ENCODE measurements at regions not wholly inside any gene's neighbourhood (a gene's known extent, or its start where the extent isn't known, plus 50 kb on each side); places are given as distances from the start of the nearest gene placed in this dataset.

GRCh38 chr1:100629391-100629790 is 90.2 kb upstream of the VCAM1 start:
- intact Hi-C loops (cut with DNase I; ENCODE audit: low total_unique reads): no loop called here
- DNase-seq (ENCODE audit: low spot score in 2 of 2): no peak
- no peak overlapping the region for H3K4me3 ChIP-seq (ENCODE audit: low read depth, poor library complexity, severe bottlenecking)
- no peak for TF ChIP-seq POLR2A (IDR thresholded peaks at IDR 0.05)
- TF ChIP-seq CTCF (IDR thresholded peaks at IDR 0.05): no peak

GRCh38 chr1:100631015-100631551 is 88.5 kb upstream of the VCAM1 start:
- TF ChIP-seq CTCF (IDR thresholded peaks at IDR 0.05) (no peak), POLR2A (IDR thresholded peaks at IDR 0.05) (no peak)
- H3K4me3 ChIP-seq (ENCODE audit: low read depth, poor library complexity, severe bottlenecking): no peak overlapping the region
- intact Hi-C loops (cut with DNase I; ENCODE audit: low total_unique reads): no loop called here
- WGBS, 2 donors: 73 to 78% methylated on average over 4 of the region's 4 CpGs
- no peak for DNase-seq (ENCODE audit: low spot score in 2 of 2)

- no peak for TF ChIP-seq POLR2A (IDR thresholded peaks at IDR 0.05)
- no peak for TF ChIP-seq CTCF (IDR thresholded peaks at IDR 0.05)
- no peak overlapping the region for H3K4me3 ChIP-seq (ENCODE audit: low read depth, poor library complexity, severe bottlenecking)
- intact Hi-C loops (cut with DNase I; ENCODE audit: low total_unique reads): no loop called here
- WGBS, 2 donors: 64 to 83% methylated on average over 2 of the region's 2 CpGs
- DNase-seq (ENCODE audit: low spot score in 2 of 2): no peak
These were observed 76.7 kb upstream of the VCAM1 start for GRCh38 chr1:100642826-100643225.

DNA sequence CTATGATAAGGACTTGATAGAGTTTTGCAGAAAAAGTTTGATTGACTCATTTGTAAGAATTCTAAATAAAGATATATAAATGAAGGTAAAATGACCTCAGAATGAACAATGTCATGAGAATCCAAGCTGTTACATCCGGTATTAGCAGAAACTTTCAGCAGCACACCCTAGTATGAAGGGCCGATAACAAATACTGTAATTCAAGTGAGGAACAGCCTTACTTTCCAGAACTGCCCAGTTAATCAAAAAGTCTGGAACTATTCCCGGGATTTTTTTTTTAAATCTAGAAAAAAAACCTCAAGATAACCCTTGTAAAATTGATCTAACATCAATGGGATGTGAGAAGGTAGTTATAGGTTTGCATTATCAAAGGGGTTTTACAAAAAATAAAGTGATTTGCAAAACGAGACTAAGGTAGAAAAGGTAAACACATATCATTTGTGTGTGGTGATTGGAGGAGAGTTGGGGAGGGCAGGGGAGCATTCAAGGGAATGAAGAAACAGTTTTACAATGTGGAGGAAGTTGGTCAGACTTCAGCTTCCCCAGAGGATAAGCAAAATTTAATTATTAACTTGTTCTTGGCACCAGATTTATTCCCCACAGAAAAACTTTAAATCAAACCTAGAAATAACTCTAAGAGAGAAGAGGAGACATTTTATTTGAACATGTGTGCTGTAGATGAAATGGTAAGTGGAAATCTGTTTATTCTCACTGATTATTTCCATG is 75.9 kb upstream of the VCAM1 start:
- H3K4me3 ChIP-seq (ENCODE audit: low read depth, poor library complexity, severe bottlenecking): no peak overlapping the region
- TF ChIP-seq POLR2A (IDR thresholded peaks at IDR 0.05) (no peak), CTCF (IDR thresholded peaks at IDR 0.05) (no peak)
- 36 to 50% methylated on average over 4 of the region's 4 CpGs for WGBS, 2 donors
- no peak for DNase-seq (ENCODE audit: low spot score in 2 of 2)
- intact Hi-C loops (cut with DNase I; ENCODE audit: low total_unique reads): no loop called here

DNA sequence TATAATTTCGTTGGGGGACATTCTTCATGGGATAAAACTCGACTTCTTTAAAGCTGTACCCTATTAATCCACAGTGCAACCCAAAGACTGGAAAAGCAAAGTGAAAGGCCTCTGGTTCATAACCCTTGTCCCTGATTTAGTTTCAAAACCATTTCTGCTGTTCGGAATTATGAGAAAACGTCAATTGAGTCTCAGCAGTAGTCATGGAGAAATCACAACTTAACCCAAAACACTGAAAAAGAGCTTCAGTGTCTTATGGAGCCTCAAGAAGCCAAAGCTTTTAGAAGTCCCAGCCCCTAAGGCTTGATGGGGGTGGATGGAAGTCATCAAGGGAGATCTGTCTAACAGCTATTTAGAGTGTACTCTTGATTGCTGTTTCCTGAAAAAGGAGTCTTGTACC is 73.5 kb upstream of the VCAM1 start:
- intact Hi-C loops (cut with DNase I; ENCODE audit: low total_unique reads): no loop called here
- 57 to 62% methylated on average over 4 of the region's 4 CpGs for WGBS, 2 donors
- H3K4me3 ChIP-seq (ENCODE audit: low read depth, poor library complexity, severe bottlenecking): no peak overlapping the region
- TF ChIP-seq CTCF (IDR thresholded peaks at IDR 0.05) (no peak), POLR2A (IDR thresholded peaks at IDR 0.05) (no peak)
- no peak for DNase-seq (ENCODE audit: low spot score in 2 of 2)

DNA sequence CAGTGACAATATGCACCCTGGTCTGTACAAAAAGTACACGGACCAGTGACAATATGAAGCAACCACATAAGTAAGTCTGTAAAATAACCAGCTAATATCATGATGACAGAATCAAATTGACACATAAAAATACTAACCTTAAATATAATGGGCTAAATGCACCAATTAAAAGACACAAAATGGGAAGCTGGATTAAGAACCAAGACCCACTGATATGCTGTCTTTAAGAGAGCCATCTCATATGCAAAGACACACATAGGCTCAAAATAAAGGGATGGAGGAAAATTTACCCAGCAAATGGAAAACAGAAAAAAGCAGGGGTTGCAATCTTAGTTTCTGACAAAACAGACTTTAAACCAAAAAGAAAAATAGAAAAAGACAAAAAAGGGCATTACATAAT is 70.4 kb upstream of the VCAM1 start:
- no peak for DNase-seq (ENCODE audit: low spot score in 2 of 2)
- intact Hi-C loops (cut with DNase I; ENCODE audit: low total_unique reads): no loop called here
- WGBS, 2 donors: 89 to 93% methylated on average over 1 of the region's 1 CpG
- no peak for TF ChIP-seq CTCF (IDR thresholded peaks at IDR 0.05)
- no peak for TF ChIP-seq POLR2A (IDR thresholded peaks at IDR 0.05)
- H3K4me3 ChIP-seq (ENCODE audit: low read depth, poor library complexity, severe bottlenecking): no peak overlapping the region

Data from lower leg skin (tissue), 4 donors.